SU-DHL-6 (cell line): ENCODE measurements at regions not wholly inside any gene's neighbourhood (a gene's known extent, or its start where the extent isn't known, plus 50 kb on each side); places are given as distances from the start of the nearest gene placed in this dataset.

ENCODE experiments used
- H2AFZ ChIP-seq: fragments of 200-600 bp; sonication (generic); 2 replicates; pipeline ENCODE4 v1.6.1; 2014; ENCODE audit warnings: low read depth, mild to moderate bottlenecking, moderate library complexity, mixed read lengths, antibody characterized with exemption, low read length; ENCODE audit not compliant: severe bottlenecking
- H3F3A ChIP-seq: fragments of 200-600 bp; shearing (Covaris generic); 2 replicates; pipeline ENCODE4 v1.6.0; 2016; ENCODE audit warnings: antibody characterized with exemption, mild to moderate bottlenecking; ENCODE audit not compliant: insufficient read depth
- H3K27ac ChIP-seq: fragments of 200-600 bp; sonication (generic); 2 replicates; pipeline ENCODE4 v1.5.1; 2016; ENCODE audit warnings: low read depth, mild to moderate bottlenecking, low read length, moderate library complexity, mixed read lengths
- H3K27me3 ChIP-seq: fragments of 200-600 bp; sonication (generic), shearing (Covaris generic); 2 replicates; pipeline ENCODE4 v1.6.0; 2014; ENCODE audit warnings: mild to moderate bottlenecking, low read length
- H3K36me3 ChIP-seq: fragments of 200-600 bp; sonication (generic); 2 replicates; pipeline ENCODE4 v1.6.1; 2014; ENCODE audit warnings: mild to moderate bottlenecking, low read length, mixed read lengths
- H3K4me2 ChIP-seq: fragments of 300-600, 200-600 bp; shearing (Covaris generic), sonication (generic); 2 replicates; pipeline ENCODE4 v1.6.0; 2014; ENCODE audit warnings: low read length, low read depth, mild to moderate bottlenecking; ENCODE audit not compliant: poor library complexity, severe bottlenecking
- H3K4me3 ChIP-seq: fragments of 200-600 bp; sonication (generic); 2 replicates; pipeline ENCODE4 v1.5.1; 2014; ENCODE audit warnings: antibody characterized with exemption, low read length, mild to moderate bottlenecking, mixed read lengths; ENCODE audit not compliant: insufficient read depth, poor library complexity, severe bottlenecking
- H3K79me2 ChIP-seq: fragments of 200-600 bp; sonication (generic); 2 replicates; pipeline ENCODE4 v1.6.1; 2014; ENCODE audit warnings: mild to moderate bottlenecking, low read length, moderate library complexity; ENCODE audit not compliant: insufficient read depth
- H3K9ac ChIP-seq: fragments of 200-600 bp; sonication (generic); 2 replicates; pipeline ENCODE4 v1.7.0; 2014; ENCODE audit warnings: mild to moderate bottlenecking, low read length
- H3K9me2 ChIP-seq: fragments of 200-600 bp; sonication (generic); replicated peaks from 2 replicates; pipeline ENCODE4 v1.6.1; 2014; ENCODE audit warnings: low read length; ENCODE audit not compliant: insufficient read depth
- H3K9me3 ChIP-seq: fragments of 200-600 bp; sonication (generic); 2 replicates; pipeline ENCODE4 v1.6.1; 2014; ENCODE audit warnings: low read length, mixed read lengths; ENCODE audit not compliant: insufficient read depth
- H4K20me1 ChIP-seq: fragments of 200-600 bp; sonication (generic); 2 replicates; pipeline ENCODE4 v1.6.1; 2014; ENCODE audit warnings: low read depth, mild to moderate bottlenecking, antibody characterized with exemption, low read length, moderate library complexity, mixed read lengths
- CTCF ChIP-seq: fragments of 200-600 bp; sonication (generic); IDR thresholded peaks from one replicate; pipeline ENCODE4 v1.5.1; 2017; ENCODE audit warnings: antibody characterized with exemption, mild to moderate bottlenecking, low read length, moderate library complexity; ENCODE audit not compliant: insufficient read depth, poor library complexity, severe bottlenecking
- EZH2phosphoT487 ChIP-seq: fragments of 200-600 bp; sonication (generic), shearing (Covaris generic); conservative IDR thresholded peaks from 2 replicates; pipeline ENCODE4 v1.6.1; 2018; ENCODE audit warnings: mild to moderate bottlenecking, antibody characterized with exemption, low read length, moderate library complexity, mixed read lengths

- no peaks in the 10 kb centered on the region for H4K20me1 ChIP-seq
- no peak overlapping the region for H3K4me2 ChIP-seq
- H3K27ac ChIP-seq: no peak overlapping the region
- H3K4me3 ChIP-seq: no peak overlapping the region
- no peak overlapping the region for H2AFZ ChIP-seq
- TF ChIP-seq EZH2phosphoT487 (no peak), CTCF (no peak)
- no peak overlapping the region for H3K9ac ChIP-seq
- no peaks in the 10 kb centered on the region for H3F3A ChIP-seq
- no peaks in the 10 kb centered on the region; the same call in 1 of the 2 replicates for H3K9me3 ChIP-seq
- H3K36me3 ChIP-seq: no peaks in the 10 kb centered on the region
- no peaks in the 10 kb centered on the region for H3K27me3 ChIP-seq
- H3K79me2 ChIP-seq: no peaks in the 10 kb centered on the region
- no peaks in the 10 kb centered on the region for H3K9me2 ChIP-seq
Measured at GRCh38 chr2:190782264-190782663, 98.4 kb upstream of the GLS start.

GRCh38 chr2:190783513-190784263, 96.9 kb upstream of the GLS start:
- Histone ChIP-seq H3K4me3 (no peak overlapping the region), H3K27me3 (no peaks in the 10 kb centered on the region), H3K36me3 (no peaks in the 10 kb centered on the region), H3K9me3 (no peaks in the 10 kb centered on the region; the same call in 1 of the 2 replicates), H3K9me2 (no peaks in the 10 kb centered on the region), H4K20me1 (no peaks in the 10 kb centered on the region), H2AFZ (no peak overlapping the region), H3K79me2 (no peaks in the 10 kb centered on the region), H3K9ac (no peak overlapping the region), H3K27ac (no peak overlapping the region), H3K4me2 (no peak overlapping the region), H3F3A (no peaks in the 10 kb centered on the region)
- TF ChIP-seq EZH2phosphoT487: no peak
- no peak for TF ChIP-seq CTCF

- no peak overlapping the region for H3K9ac ChIP-seq
- TF ChIP-seq CTCF: no peak
- TF ChIP-seq EZH2phosphoT487: no peak
Measured at GRCh38 chr2:190785334-190785733, 95.3 kb upstream of the GLS start.

More at GRCh38 chr2:190785334-190785733, 95.3 kb upstream of the GLS start:
- Histone ChIP-seq H2AFZ (no peak overlapping the region), H3K4me2 (no peak overlapping the region), H3K9me2 (no peaks in the 10 kb centered on the region), H3K27me3 (no peaks in the 10 kb centered on the region), H4K20me1 (no peaks in the 10 kb centered on the region), H3K4me3 (no peak overlapping the region), H3K36me3 (no peaks in the 10 kb centered on the region), H3F3A (no peaks in the 10 kb centered on the region), H3K79me2 (no peaks in the 10 kb centered on the region), H3K27ac (no peak overlapping the region), H3K9me3 (no peaks in the 10 kb centered on the region)
